Ovary (tissue), 3 donors: ENCODE measurements at regions not wholly inside any gene's neighbourhood (a gene's known extent, or its start where the extent isn't known, plus 50 kb on each side); places are given as distances from the start of the nearest gene placed in this dataset.

Source experiments
- CTCF ChIP-seq, 3 donors: fragments of 450-650 bp in 2 of 3; fragments of 200-600 bp in 1 of 3; IDR thresholded peaks; one replicate each; pipeline versions ENCODE4 v1.5.1 to v1.8.0; 2016 to 2022; ENCODE audit warnings: antibody characterized with exemption in 3 of 3, mild to moderate bottlenecking in 1 of 3
- EP300 ChIP-seq: sonication (generic); formaldehyde crosslinking; IDR thresholded peaks from one replicate; pipeline ENCODE4 v1.6.1; 2017; ENCODE audit warnings: antibody characterized with exemption
- POLR2A ChIP-seq: fragments of 450-650 bp; IDR thresholded peaks from one replicate; pipeline ENCODE4 v1.6.1; 2017; ENCODE audit warnings: antibody characterized with exemption, mild to moderate bottlenecking, moderate library complexity
- donor health status: DM: no; HTN: no; CAD: no.

DNA sequence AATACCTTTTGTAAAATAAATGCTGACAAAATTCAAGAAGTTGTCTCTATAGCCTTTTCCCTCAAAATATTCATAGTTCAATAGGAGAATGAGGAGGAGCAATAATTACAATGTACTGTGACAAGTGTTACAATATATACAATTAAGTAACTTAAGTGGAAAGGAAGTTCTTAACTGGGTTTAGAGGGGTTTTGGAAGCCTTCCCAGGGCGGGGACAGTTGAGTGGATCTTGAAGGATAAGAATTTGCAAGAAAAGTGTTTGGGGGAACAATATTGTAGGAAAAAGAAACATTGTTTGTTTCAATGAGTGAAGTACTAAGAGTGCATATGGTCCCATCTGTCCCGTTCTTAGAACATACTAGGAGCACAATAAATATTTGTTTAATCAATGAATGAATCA lies 165.2 kb upstream of the PLSCR5 start:
- TF ChIP-seq POLR2A (no peak), CTCF (IDR thresholded peaks at IDR 0.05) (no peak), EP300 (no peak)
